ENCODE measurements at regions not wholly inside any gene's neighbourhood (a gene's known extent, or its start where the extent isn't known, plus 50 kb on each side); places are given as distances from the start of the nearest gene placed in this dataset.
A peak's percentile ranks its signal among the peaks of the same experiment; 100 is the strongest.

DNA sequence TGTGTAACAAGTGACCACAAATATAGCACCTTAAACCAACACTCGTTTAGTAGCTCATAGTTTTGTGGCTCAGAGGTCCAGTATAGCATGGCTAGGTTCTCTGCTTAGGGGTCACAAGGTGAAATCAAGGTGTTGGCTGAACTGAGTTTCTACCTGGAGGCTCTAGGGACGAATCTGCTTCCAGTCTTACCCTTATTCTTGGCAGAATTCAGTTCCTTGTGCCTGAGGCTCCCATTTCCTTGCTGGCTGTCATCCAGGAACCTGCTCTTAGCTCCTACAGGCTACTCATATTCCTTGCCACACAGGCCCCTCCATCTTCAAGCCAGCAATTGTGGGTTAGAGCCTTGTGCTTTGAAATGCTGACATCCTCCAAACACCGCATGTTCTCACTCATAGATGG is 212.3 kb upstream of the CDH13 start:
- no peak for DNase-seq (ENCODE audit: extremely low read depth, low read depth)

GRCh38 chr16:82412770-82413169 is 214.0 kb upstream of the CDH13 start:
- no peak for DNase-seq (ENCODE audit: extremely low read depth, low read depth)

- DNase-seq (ENCODE audit: extremely low read depth, low read depth), result no peak
These were observed 221.0 kb upstream of the CDH13 start for GRCh38 chr16:82405736-82406135.

DNA sequence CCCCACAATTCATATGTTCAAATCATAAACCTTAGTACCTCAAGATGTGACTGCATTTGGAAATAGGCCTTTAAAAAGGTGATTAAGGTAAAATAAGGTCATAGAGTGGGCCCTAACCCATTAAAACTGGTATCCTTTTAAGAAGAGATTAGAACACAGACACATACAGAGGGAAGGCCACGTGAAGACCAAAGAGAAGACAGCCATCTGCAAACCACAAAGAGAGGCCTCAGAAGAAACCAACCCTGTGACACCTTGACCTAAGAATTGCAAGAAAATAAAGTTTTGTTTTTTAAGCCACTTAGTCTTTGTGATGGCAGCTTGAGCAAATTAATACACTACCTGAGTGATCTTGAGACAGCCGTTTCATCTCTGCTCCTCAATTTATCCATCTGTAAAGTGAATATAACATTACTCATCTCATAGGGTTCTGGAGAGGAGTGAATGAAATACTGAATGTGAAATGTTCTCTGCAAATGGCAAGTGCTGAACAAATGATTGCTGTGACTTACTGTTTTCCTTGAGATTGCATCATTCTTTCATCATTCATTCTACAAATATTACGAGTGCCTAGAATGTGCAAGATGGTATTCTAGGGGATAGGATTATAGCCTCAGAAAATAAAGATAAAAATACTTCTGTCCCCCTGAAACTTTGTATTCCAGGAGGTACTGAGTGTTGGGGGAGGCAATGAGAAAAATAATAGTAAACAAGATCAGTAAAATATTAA is 222.0 kb upstream of the CDH13 start:
- DNase-seq (ENCODE audit: extremely low read depth, low read depth), result no peak

DNA sequence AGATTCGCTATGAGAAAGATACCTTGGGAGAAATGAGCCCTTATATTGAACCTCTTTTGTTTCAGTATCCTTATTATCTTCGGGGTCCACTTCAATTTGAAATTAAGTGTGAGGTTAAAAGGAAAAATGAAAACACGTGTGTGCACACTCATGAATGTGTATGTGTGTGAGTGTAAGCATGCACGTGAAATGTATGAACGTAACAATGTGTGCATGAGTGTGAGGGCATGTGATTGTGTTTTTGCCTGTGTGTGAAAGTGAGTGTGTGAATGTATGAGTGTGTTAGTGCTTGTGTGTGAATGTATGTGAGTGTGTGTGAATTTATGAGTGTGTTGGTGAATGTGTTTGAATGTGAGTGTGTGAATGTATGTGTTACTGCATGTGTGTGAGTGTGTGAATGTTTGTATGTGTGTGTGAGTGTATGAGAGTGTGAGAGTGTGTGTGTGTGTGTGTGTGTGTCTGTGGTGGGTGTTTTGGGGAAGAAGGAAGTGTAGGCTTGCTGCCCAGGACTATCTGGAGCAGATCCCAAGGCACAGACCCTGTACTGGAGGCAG is 224.0 kb upstream of the CDH13 start:
- no peak for DNase-seq (ENCODE audit: extremely low read depth, low read depth)

- no peak for DNase-seq (ENCODE audit: extremely low read depth, low read depth)
These were observed 226.7 kb upstream of the CDH13 start for GRCh38 chr16:82400046-82400445.

DNA sequence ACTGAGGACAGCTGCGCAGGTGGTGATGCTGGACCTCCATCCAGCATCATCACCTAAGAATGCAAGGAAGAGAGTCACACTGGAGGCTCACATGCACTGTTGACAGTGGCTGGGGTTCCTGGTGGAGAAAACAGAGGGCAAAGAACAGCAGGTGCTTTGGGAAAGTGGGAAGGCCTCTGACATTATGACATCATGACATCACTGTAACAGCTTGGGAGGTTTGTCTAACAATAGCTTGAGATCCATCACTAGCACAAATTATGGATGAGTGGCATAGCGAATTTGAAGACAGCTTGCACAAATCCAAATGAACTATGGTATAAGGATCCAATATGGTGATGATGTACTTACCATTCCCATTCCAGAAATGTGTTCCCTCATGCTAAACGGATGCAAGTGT is 226.5 kb upstream of the MPHOSPH6 start:
- no peak for DNase-seq (ENCODE audit: extremely low read depth, low read depth)

DNA sequence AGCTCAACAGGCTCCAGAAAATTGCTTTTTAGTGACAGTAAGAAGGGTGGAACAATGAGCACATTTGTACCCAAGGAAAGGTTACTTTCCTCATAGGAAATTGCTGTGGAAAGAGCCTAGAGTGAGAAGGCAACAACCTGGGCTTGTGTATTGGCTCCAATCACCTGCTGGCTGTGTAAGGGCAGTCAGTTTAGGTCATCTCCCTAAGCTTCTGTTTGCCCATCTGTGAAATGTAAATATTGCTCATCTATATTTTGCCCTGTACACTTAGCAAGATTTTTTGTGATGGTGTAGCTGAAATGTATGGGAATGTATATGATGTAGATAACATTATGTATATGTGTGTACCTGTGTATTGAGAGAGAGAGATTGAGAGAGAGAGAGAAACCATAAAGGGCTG is 225.2 kb upstream of the MPHOSPH6 start:
- DNase-seq (ENCODE audit: extremely low read depth, low read depth), result no peak

DNA sequence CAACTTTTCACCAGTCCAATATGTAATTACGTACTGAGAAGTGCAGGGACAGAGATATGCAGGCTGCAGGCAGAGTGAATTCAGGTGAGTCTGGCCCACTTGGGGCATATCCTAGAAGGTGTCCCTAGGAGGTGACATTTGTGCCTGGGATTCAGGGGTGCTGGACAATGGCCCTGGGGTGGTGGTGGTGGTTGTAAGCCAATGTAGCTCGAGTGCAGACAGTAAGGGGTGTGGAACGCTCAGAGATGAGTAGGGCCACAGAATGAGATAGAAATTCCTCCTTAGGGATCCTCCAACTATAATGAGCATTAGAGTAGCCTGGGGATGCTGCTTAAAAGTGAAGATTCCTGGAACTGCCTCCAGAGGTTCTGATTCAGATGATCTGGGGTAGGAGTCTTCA is 221.7 kb upstream of the MPHOSPH6 start:
- DNase-seq (ENCODE audit: extremely low read depth, low read depth), result no peak

DNA sequence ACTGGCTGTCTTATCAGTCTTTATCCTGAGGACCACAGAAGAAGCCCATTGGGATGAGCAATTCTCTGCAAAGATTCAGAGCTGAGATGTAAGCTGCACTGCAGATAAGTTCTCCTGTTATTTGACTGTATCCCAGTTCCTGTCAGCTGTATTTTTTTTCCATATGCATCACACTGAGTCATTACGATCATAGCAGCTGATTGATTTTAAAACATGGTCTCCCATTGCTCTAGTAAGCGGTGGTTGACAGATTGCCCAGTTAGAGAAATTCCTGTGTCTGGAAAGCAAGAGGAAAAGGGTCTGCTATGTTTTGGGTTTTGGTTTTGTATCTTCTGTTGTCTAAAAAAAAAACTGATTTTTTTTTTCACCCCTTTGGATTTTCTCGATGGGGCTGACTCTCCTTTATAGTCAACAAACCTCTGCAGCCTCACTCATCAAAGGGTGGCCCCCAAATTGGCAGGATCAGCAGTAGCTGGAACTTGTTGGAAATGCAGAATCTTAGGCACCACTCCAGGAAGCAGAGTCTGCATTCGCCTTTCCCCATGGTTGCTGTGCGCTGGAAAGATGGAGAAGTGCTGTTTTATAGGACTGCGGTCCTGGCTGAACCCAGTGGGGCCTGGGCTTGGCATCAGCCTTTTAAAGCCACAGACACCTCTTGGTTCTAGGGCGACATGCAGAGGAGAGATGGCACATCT is 220.1 kb upstream of the MPHOSPH6 start:
- no peak for DNase-seq (ENCODE audit: extremely low read depth, low read depth)

GRCh38 chr16:82386761-82387160 is 216.7 kb upstream of the MPHOSPH6 start:
- DNase-seq (ENCODE audit: extremely low read depth, low read depth), result no peak

GRCh38 chr16:82384949-82385348 is 214.9 kb upstream of the MPHOSPH6 start:
- DNase-seq (ENCODE audit: extremely low read depth, low read depth), result no peak

DNA sequence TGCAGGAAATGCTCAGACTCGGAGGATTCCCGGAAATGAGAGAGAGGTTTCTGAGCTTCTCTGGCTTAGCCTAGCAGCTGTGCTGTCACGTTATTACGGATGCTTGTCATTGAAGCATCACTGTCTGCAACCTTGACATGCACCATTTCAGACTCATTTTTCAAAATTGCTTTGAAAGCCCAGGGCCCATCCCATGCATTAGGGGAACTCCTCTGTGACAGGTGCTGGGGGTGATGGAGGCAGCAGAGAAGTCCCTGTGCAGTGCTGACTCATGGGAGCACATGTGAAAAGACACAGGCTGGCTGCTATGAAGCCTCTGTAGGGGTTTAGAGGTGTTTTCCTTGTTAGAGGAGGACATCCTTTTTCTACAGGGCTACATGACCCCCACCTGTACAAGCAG is 214.0 kb upstream of the MPHOSPH6 start:
- DNase-seq (ENCODE audit: extremely low read depth, low read depth), result no peak

GRCh38 chr16:82382521-82382920 is 212.5 kb upstream of the MPHOSPH6 start:
- no peak for DNase-seq (ENCODE audit: extremely low read depth, low read depth)

GRCh38 chr16:82379551-82379950 is 209.5 kb upstream of the MPHOSPH6 start:
- no peak for DNase-seq (ENCODE audit: extremely low read depth, low read depth)

- no peak for DNase-seq (ENCODE audit: extremely low read depth, low read depth)
These were observed 204.0 kb upstream of the MPHOSPH6 start for GRCh38 chr16:82373976-82374375.

GRCh38 chr16:82370282-82370681 is 200.3 kb upstream of the MPHOSPH6 start:
- no peak for DNase-seq (ENCODE audit: extremely low read depth, low read depth)

DNA sequence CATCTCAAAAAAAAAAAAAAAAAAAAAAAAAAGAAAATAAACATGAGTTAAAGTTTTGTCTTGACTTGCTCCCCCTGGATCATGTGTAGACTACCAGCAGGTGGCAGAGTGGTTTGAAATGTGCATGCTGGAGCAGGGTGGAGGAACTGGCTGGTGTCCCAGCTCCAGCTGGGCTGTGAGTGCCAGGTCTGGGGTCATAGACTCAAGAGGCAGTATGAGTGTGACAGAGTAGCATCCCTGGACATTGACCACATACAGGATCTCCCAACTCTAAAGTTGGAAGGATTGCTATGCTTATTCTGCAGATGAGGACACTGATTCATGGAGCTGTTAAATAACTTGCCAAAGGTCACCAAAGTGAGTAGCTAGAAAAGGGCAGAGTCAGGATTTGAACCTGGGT is 198.0 kb upstream of the MPHOSPH6 start:
- DNase-seq (ENCODE audit: extremely low read depth, low read depth), result peak; percentile 33

DNA sequence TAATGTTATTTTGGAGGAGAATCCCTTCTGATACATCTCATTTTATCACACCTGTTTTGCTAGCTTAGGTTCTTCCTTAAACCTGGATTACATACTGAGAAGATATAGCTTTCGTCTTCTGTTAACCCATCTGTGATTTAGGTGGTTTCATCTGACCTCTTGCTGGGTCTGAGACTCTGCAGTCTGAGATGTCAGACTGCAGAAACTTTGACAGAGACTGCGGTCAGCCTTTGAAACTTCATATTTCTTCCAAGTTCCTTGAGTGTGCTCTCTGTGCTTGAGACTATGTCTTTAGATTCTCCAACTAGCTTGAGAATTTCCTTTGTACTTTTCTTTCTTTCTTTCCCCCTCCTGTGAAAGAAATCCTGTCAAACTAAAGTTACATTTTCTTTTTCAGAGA is 196.4 kb upstream of the MPHOSPH6 start:
- no peak for DNase-seq (ENCODE audit: extremely low read depth, low read depth)

- DNase-seq (ENCODE audit: extremely low read depth, low read depth), result no peak
These were observed 194.7 kb upstream of the MPHOSPH6 start for GRCh38 chr16:82364690-82365089.

GRCh38 chr16:82363026-82363816 is 193.2 kb upstream of the MPHOSPH6 start:
- no peak for DNase-seq (ENCODE audit: extremely low read depth, low read depth)
